Activated naive CD4-positive, alpha-beta T cell treated with anti-CD3 and anti-CD28 coated beads, Interleukin-2, amount 50 U/mL, for 72 hours (primary cell): ENCODE measurements at regions not wholly inside any gene's neighbourhood (a gene's known extent, or its start where the extent isn't known, plus 50 kb on each side); places are given as distances from the start of the nearest gene placed in this dataset.

Experiments
- ATAC-seq, 2 donors: fragments of 150-1000 bp; cut with Tn5 transposase; 2 replicates each; pipeline ENCODE4 v1.10.0; 2021; ENCODE audit warnings: mild to moderate bottlenecking in 2 of 2, moderate library complexity in 2 of 2
- DNase-seq, 2 donors: peaks; one replicate each; pipeline ENCODE4 v3.0.0; 2021 to 2022; ENCODE audit warnings: low spot score in 2 of 2
- H3K27ac Mint-ChIP-seq, 2 donors: one replicate each; pipeline ENCODE4 v1.8.0; 2022; ENCODE audit warnings: mild to moderate bottlenecking in 2 of 2, mixed read lengths in 2 of 2
- H3K36me3 Mint-ChIP-seq, 2 donors: one replicate each; pipeline ENCODE4 v1.8.0; 2022; ENCODE audit warnings: mixed read lengths in 2 of 2
- H3K9me3 Mint-ChIP-seq, 2 donors: one replicate each; pipeline ENCODE4 v1.8.0; 2022; ENCODE audit warnings: mixed read lengths in 2 of 2

GRCh38 chr12:103160622-103161021 is 203.1 kb downstream of the ASCL1 start:
- no peaks in the 10 kb centered on the region for H3K36me3 Mint-ChIP-seq
- ATAC-seq (no peak), DNase-seq (no peak)
- H3K9me3 Mint-ChIP-seq: peaks cover 7 to 16% of the 10 kb centered on the region in 2 donors
- no peak overlapping the region for H3K27ac Mint-ChIP-seq

GRCh38 chr12:103161582-103162362 is 204.3 kb downstream of the ASCL1 start:
- DNase-seq: no peak
- ATAC-seq: no peak
- no peak overlapping the region for H3K27ac Mint-ChIP-seq
- peaks cover 7 to 12% of the 10 kb centered on the region in 2 donors for H3K9me3 Mint-ChIP-seq
- no peaks in the 10 kb centered on the region for H3K36me3 Mint-ChIP-seq

GRCh38 chr12:103166949-103167348 is 209.5 kb downstream of the ASCL1 start:
- Mint-ChIP-seq H3K9me3 (peaks cover 7 to 10% of the 10 kb centered on the region in 2 donors), H3K27ac (no peak overlapping the region)
- DNase-seq: no peak

GRCh38 chr12:103172447-103173112 is 215.1 kb downstream of the ASCL1 start:
- no peak for DNase-seq
- H3K9me3 Mint-ChIP-seq: peaks cover 15 to 17% of the 10 kb centered on the region in 2 donors
- no peaks in the 10 kb centered on the region for H3K36me3 Mint-ChIP-seq
- no peak for ATAC-seq
- H3K27ac Mint-ChIP-seq: no peak overlapping the region

More at GRCh38 chr12:103166949-103167348, 209.5 kb downstream of the ASCL1 start:
- no peaks in the 10 kb centered on the region for H3K36me3 Mint-ChIP-seq
- no peak for ATAC-seq

- no peak overlapping the region for H3K27ac Mint-ChIP-seq
- DNase-seq (no peak), ATAC-seq (no peak)
- H3K9me3 Mint-ChIP-seq: peaks cover 22 to 34% of the 10 kb centered on the region in 2 donors
- H3K36me3 Mint-ChIP-seq: no peaks in the 10 kb centered on the region
These were observed 218.2 kb downstream of the ASCL1 start for GRCh38 chr12:103175625-103176024.

- no peak for ATAC-seq
- no peak for DNase-seq
- H3K9me3 Mint-ChIP-seq: peaks cover 11 to 26% of the 10 kb centered on the region in 2 donors
- no peaks in the 10 kb centered on the region for H3K36me3 Mint-ChIP-seq
- H3K27ac Mint-ChIP-seq: no peak overlapping the region
These were observed 220.3 kb downstream of the ASCL1 start for GRCh38 chr12:103177639-103178255.

GRCh38 chr12:103178366-103179080 is 221.0 kb downstream of the ASCL1 start:
- no peak overlapping the region for H3K27ac Mint-ChIP-seq
- ATAC-seq (no peak), DNase-seq (no peak)
- no peaks in the 10 kb centered on the region for H3K36me3 Mint-ChIP-seq
- peaks cover 10 to 24% of the 10 kb centered on the region in 2 donors for H3K9me3 Mint-ChIP-seq

- Mint-ChIP-seq H3K27ac (no peak overlapping the region), H3K9me3 (peaks cover 7 to 23% of the 10 kb centered on the region in 2 donors), H3K36me3 (no peaks in the 10 kb centered on the region)
- no peak for ATAC-seq
- DNase-seq: no peak
These were observed 224.1 kb downstream of the ASCL1 start for GRCh38 chr12:103181366-103182152.

- DNase-seq: no peak
- H3K9me3 Mint-ChIP-seq: peaks cover 7 to 26% of the 10 kb centered on the region in 2 donors
- no peak for ATAC-seq
- H3K36me3 Mint-ChIP-seq: no peaks in the 10 kb centered on the region
- H3K27ac Mint-ChIP-seq: no peak overlapping the region
These were observed 224.8 kb downstream of the ASCL1 start for GRCh38 chr12:103182299-103182698.

- H3K36me3 Mint-ChIP-seq: peaks cover 0 to 5% of the 10 kb centered on the region in 2 donors
- H3K27ac Mint-ChIP-seq: no peak overlapping the region
- H3K9me3 Mint-ChIP-seq: peaks cover 5 to 17% of the 10 kb centered on the region in 2 donors
- ATAC-seq (no peak), DNase-seq (no peak)
These were observed 239.0 kb downstream of the ASCL1 start for GRCh38 chr12:103196467-103196866.

GRCh38 chr12:103197725-103198388 is 240.4 kb downstream of the ASCL1 start:
- no peak overlapping the region for H3K27ac Mint-ChIP-seq

GRCh38 chr12:103198499-103198898 is 241.0 kb downstream of the ASCL1 start:
- Mint-ChIP-seq H3K36me3 (peaks cover 0 to 5% of the 10 kb centered on the region in 2 donors), H3K9me3 (peaks cover 6 to 17% of the 10 kb centered on the region in 2 donors), H3K27ac (no peak overlapping the region)
- no peak for ATAC-seq
- no peak for DNase-seq

More at GRCh38 chr12:103197725-103198388, 240.4 kb downstream of the ASCL1 start:
- peaks cover 0 to 5% of the 10 kb centered on the region in 2 donors for H3K36me3 Mint-ChIP-seq
- DNase-seq (no peak), ATAC-seq (no peak)
- H3K9me3 Mint-ChIP-seq: peaks cover 5 to 17% of the 10 kb centered on the region in 2 donors

- DNase-seq: no peak
- Mint-ChIP-seq H3K36me3 (peaks cover 0 to 6% of the 10 kb centered on the region in 2 donors), H3K9me3 (peaks cover 0 to 16% of the 10 kb centered on the region in 2 donors), H3K27ac (no peak overlapping the region)
- no peak for ATAC-seq
These were observed 248.4 kb downstream of the ASCL1 start for GRCh38 chr12:103205906-103206305.

GRCh38 chr12:103207936-103208335 is 250.5 kb downstream of the ASCL1 start:
- Mint-ChIP-seq H3K9me3 (peaks cover 0 to 16% of the 10 kb centered on the region in 2 donors), H3K36me3 (peaks cover 0 to 6% of the 10 kb centered on the region in 2 donors), H3K27ac (no peak overlapping the region)
- DNase-seq (no peak), ATAC-seq (no peak)

- H3K27ac Mint-ChIP-seq: no peak overlapping the region
- no peaks in the 10 kb centered on the region for H3K36me3 Mint-ChIP-seq
- DNase-seq (no peak), ATAC-seq (no peak)
- H3K9me3 Mint-ChIP-seq: peaks cover 0 to 5% of the 10 kb centered on the region in 2 donors
These were observed 254.6 kb downstream of the C12orf42 start for GRCh38 chr12:103241184-103241583.
